GM12878 (cell line): ENCODE measurements at regions not wholly inside any gene's neighbourhood (a gene's known extent, or its start where the extent isn't known, plus 50 kb on each side); places are given as distances from the start of the nearest gene placed in this dataset.

Source experiments
- ATAC-seq: fragments of 200-7000 bp; cut with Tn5 transposase; 3 replicates; pipeline ENCODE4 v1.9.1; 2020; ENCODE audit warnings: mild to moderate bottlenecking, moderate library complexity
- BruUV-seq: library from RNA; stranded (reverse); fragments of 400-500 nt; replicated peaks from 2 replicates; lab custom pipeline; 2021; lab: Mats Ljungman, UMichigan
- CTCF ChIA-PET: fragments of 300-600 bp; sonication (Branson Sonifier 250); formaldehyde crosslinking; extraction: SDS; loops from one replicate; lab custom pipeline; 2021; ENCODE audit warnings: inconsistent platforms; lab: Yijun Ruan, JAX
- POLR2A ChIA-PET: fragments of 350-600 bp; formaldehyde crosslinking; extraction: SDS; loops from one replicate; lab custom pipeline; 2021; ENCODE audit warnings: inconsistent platforms; lab: Charles Lee
- RAD21 ChIA-PET: fragments of 300-600 bp; sonication (Branson Sonifier 250); formaldehyde crosslinking; loops from one replicate; lab custom pipeline; 2023; ENCODE audit warnings: antibody characterized with exemption; ENCODE audit not compliant: unreplicated experiment; lab: Charles Lee
- SMC1A ChIA-PET: fragments of 300-600 bp; sonication (Branson Sonifier 250); formaldehyde crosslinking; loops from one replicate; lab custom pipeline; 2023; ENCODE audit not compliant: unreplicated experiment, uncharacterized antibody; lab: Charles Lee
- DNase-seq: peaks from one replicate; pipeline ENCODE4 v3.0.0-alpha.2; 2011; ENCODE audit warnings: low read depth, low spot score
- FAIRE-seq: peaks from 3 replicates; lab custom pipeline; 2011; peaks lifted over from hg19 to GRCh38; lab: Jason Lieb, UNC
- H2AFZ ChIP-seq: 2 replicates; pipeline ENCODE4 v1.6.0; 2011; ENCODE audit warnings: low read depth, low read length, control low read depth; ENCODE audit not compliant: control insufficient read depth
- H3K27ac ChIP-seq: 2 replicates; pipeline ENCODE4 v1.5.1; 2011; ENCODE audit warnings: control low read depth; ENCODE audit not compliant: control insufficient read depth, insufficient read depth
- H3K27me3 ChIP-seq, 2 experiments: replicated peaks in 1 of 2; 2 replicates each; pipeline versions ENCODE4 v1.6.0 to v1.6.1; 2011; ENCODE audit warnings: low read length in 1 of 2; ENCODE audit not compliant: control insufficient read depth in 2 of 2, insufficient read depth in 2 of 2
- H3K36me3 ChIP-seq, 2 experiments: 2 replicates each; pipeline ENCODE4 v1.5.1; 2011; ENCODE audit warnings: low read length in 1 of 2; ENCODE audit not compliant: control insufficient read depth in 2 of 2, insufficient read depth in 2 of 2
- H3K4me1 ChIP-seq: 2 replicates; pipeline ENCODE4 v1.6.1; 2011; ENCODE audit warnings: mild to moderate bottlenecking, low read length, moderate library complexity, mixed read lengths; ENCODE audit not compliant: control insufficient read depth, insufficient read depth
- H3K4me2 ChIP-seq: 2 replicates; pipeline ENCODE4 v1.6.0; 2011; ENCODE audit warnings: control low read depth; ENCODE audit not compliant: control insufficient read depth, insufficient read depth
- H3K4me3 ChIP-seq: fragments of 200-600 bp; sonication (generic); 2 replicates; pipeline ENCODE4 v1.5.1; 2016
- H3K79me2 ChIP-seq: 2 replicates; pipeline ENCODE4 v1.6.0; 2011; ENCODE audit warnings: low read length; ENCODE audit not compliant: control insufficient read depth, insufficient read depth
- H3K9ac ChIP-seq: 2 replicates; pipeline ENCODE4 v1.8.0; 2011; ENCODE audit warnings: low read length, control low read depth, mixed read lengths; ENCODE audit not compliant: control insufficient read depth, insufficient read depth
- H3K9me3 ChIP-seq: replicated peaks from 3 replicates; pipeline ENCODE4 v1.5.1; 2011; ENCODE audit warnings: mild to moderate bottlenecking, low read length; ENCODE audit not compliant: control insufficient read depth, insufficient read depth
- H4K20me1 ChIP-seq: 2 replicates; pipeline ENCODE4 v1.6.0; 2011; ENCODE audit not compliant: control insufficient read depth, insufficient read depth
- IRF4 ChIP-seq: IDR thresholded peaks from 2 replicates; pipeline ENCODE4 v1.6.1; 2011; ENCODE audit warnings: low read depth, low read length
- JUNB ChIP-seq: IDR thresholded peaks from 2 replicates; pipeline ENCODE4 v1.6.1; 2016; ENCODE audit warnings: antibody characterized with exemption, mild to moderate bottlenecking
- NKRF ChIP-seq: fragments of 450-650 bp; conservative IDR thresholded peaks from 2 replicates; pipeline ENCODE4 v1.6.1; 2017; ENCODE audit warnings: mild to moderate bottlenecking, moderate library complexity
- ZBTB4 ChIP-seq: fragments of 450-650 bp; formaldehyde crosslinking; IDR thresholded peaks from 2 replicates; pipeline ENCODE4 v1.4.0; 2022; ENCODE audit warnings: mild to moderate bottlenecking, moderate library complexity
- WGBS: methylation state at CpG from one replicate; pipeline ENCODE4 v1.1.6; 2016; ENCODE audit warnings: low lambda C conversion rate; ENCODE audit not compliant: insufficient replicate concordance, insufficient coverage; ENCODE audit errors: missing lambda C conversion rate; 5-methylcytosine and 5-hydroxymethylcytosine counted together
- in situ Hi-C: fragments of 300-500 bp; cut with MboI; formaldehyde crosslinking; loops from 9 replicates; pipeline ENCODE4 v1.14.3; 2018; ENCODE audit warnings: mixed read lengths
- intact Hi-C: fragments of 100-400 bp; cut with micrococcal nuclease; formaldehyde crosslinking; loops from one replicate; pipeline ENCODE4 v1.14.2; 2022; ENCODE audit not compliant: unreplicated experiment

- no peak for TF ChIP-seq ZBTB4
These were observed 248.2 kb downstream of the HNMT start (continued) for GRCh38 chr2:138212434-138212833.

- BruUV-seq, result no TSS peak
- POLR2A ChIA-PET, result interaction anchor here (0.6 kb wide), 1 partner anchor 455 kb away, joined by 6 read pairs; no protein-coding TSS in a partner anchor
- WGBS, result 0% methylated on average over 2 of the region's 2 CpGs
- intact Hi-C loops, result no loop called here
- in situ Hi-C loops, result no loop called here
- Histone ChIP-seq H3K79me2 (no peaks in the 10 kb centered on the region), H3K9ac (no peak overlapping the region), H3K27ac (no peak overlapping the region), H3K36me3 (no peaks in the 10 kb centered on the region), H3K27me3 (no peaks in the 10 kb centered on the region), H3K4me3 (no peak overlapping the region), H3K9me3 (no peaks in the 10 kb centered on the region), H3K4me2 (peak overlapping the region; percentile 14; the same call in 1 of the 2 replicates), H3K4me1 (no peaks in the 10 kb centered on the region), H4K20me1 (no peaks in the 10 kb centered on the region), H2AFZ (no peak overlapping the region)
- RAD21 ChIA-PET, result no interaction called here
- DNase-seq (peak; percentile 3), ATAC-seq (peak; percentile 58), FAIRE-seq (no peak)
- CTCF ChIA-PET, result no interaction called here
- SMC1A ChIA-PET, result no interaction called here
- peak; percentile 35; the same call in 1 of the 2 replicates for TF ChIP-seq JUNB
- no peak for TF ChIP-seq NKRF
- TF ChIP-seq IRF4, result 0 out of 2 replicates have a peak, but pooled peaks have one; percentile 28
These were observed 248.8 kb downstream of the HNMT start for GRCh38 chr2:138213084-138213483.
